ENCODE measurements at regions not wholly inside any gene's neighbourhood (a gene's known extent, or its start where the extent isn't known, plus 50 kb on each side); places are given as distances from the start of the nearest gene placed in this dataset.
"Not testable (repeated sequence)": the region's sequence is repeated elsewhere in the genome, so short reads cannot be mapped to it uniquely, and the experiment has no call there.

DNA sequence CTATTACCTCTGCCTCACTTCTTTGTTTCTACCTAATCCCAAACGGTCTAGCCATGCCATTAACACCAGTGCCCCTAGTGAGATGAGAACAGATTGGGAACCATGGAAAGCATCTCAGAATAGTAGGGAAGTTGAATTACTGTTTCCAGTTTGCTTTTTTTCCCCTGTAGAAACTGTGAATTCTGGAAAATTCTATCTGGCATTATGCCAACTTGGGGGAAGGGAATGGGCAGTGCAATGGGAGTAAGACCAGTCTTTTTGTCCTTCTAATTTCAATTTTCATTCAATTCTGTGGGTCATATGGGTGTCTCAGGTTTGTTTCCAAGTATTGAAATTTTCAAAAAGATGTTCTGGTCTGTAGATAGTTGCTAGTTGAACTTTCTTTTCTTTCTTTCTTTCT lies 1666.1 kb downstream of the SLITRK1 start:
- Histone ChIP-seq H3K27me3 (ENCODE audit: control insufficient read depth, insufficient read depth, low read length) (no peaks in the 10 kb centered on the region), H3K36me3 (replicated peaks; ENCODE audit: control insufficient read depth, insufficient read depth, low read length) (no peaks in the 10 kb centered on the region), H3K4me3 (ENCODE audit: insufficient read depth, low read depth, low read length) (no peak overlapping the region)
- DNase-seq, result no peak

DNA sequence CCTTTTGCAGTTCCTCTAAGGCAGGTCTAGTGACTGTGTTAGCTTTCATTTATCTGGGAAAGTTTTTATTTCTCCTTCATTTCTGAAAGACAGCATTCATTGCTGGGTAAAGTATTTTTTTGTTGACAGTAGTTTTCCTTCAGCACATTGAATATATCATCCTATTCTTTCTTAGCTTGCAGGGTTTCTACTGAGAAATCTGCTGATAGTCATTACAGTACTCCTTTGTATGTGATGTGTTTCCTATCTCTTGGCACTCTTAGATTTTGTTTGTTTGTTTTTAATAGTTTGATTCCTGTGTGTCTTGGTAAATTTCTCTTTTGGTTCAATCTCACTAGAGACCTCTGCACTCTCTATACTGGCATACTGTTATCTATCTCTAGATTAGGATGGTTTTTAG lies 1667.9 kb downstream of the SLITRK1 start:
- Histone ChIP-seq H3K36me3 (replicated peaks; ENCODE audit: control insufficient read depth, insufficient read depth, low read length) (no peaks in the 10 kb centered on the region), H3K27me3 (ENCODE audit: control insufficient read depth, insufficient read depth, low read length) (no peaks in the 10 kb centered on the region), H3K4me3 (ENCODE audit: insufficient read depth, low read depth, low read length) (no peak overlapping the region)
- no peak for DNase-seq

DNA sequence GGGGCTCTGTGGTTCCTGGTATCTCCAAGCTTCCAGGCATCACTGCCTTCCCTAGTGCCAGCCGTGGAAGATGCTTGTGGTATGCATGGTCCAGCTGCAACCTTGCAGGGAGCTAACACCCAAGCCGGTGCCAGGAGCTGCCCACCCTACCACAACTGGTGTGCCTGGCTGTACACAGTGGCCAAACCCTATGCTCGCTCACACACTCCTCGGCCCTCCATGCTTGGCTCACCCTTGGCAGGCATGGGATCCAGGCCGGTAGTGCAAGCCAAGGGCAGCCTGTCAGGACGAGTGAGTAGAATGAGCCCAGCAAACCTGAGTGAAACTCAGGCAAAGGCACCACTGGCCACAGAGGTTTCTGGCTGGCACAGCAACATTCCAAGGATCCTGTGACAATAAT lies 1676.0 kb downstream of the SLITRK1 start:
- no peaks in the 10 kb centered on the region for H3K36me3 ChIP-seq (replicated peaks; ENCODE audit: control insufficient read depth, insufficient read depth, low read length)
- no peak overlapping the region for H3K4me3 ChIP-seq (ENCODE audit: insufficient read depth, low read depth, low read length)
- no peaks in the 10 kb centered on the region for H3K27me3 ChIP-seq (ENCODE audit: control insufficient read depth, insufficient read depth, low read length)
- no peak for DNase-seq

DNA sequence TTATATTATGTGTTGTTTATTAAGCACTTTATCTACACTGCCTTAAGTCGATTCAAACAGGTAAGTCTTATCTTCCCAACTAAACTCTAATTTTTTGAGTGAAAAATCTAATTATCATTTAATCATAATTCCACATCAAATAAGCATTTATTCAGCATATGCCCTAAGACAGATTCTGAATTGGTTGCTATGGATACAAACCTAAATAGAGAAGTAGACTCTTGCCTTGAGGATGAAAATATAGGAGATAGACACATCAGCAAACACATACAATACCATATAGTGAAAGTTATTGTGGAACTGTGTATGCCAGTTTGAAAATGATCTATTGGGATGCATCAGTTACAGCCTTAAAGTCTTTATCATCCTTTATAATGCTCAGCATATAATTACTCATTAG lies 1679.9 kb downstream of the SLITRK1 start:
- H3K4me3 ChIP-seq (ENCODE audit: insufficient read depth, low read depth, low read length), result no peak overlapping the region
- H3K27me3 ChIP-seq (ENCODE audit: control insufficient read depth, insufficient read depth, low read length), result no peaks in the 10 kb centered on the region
- no peaks in the 10 kb centered on the region for H3K36me3 ChIP-seq (replicated peaks; ENCODE audit: control insufficient read depth, insufficient read depth, low read length)
- no peak for DNase-seq

DNA sequence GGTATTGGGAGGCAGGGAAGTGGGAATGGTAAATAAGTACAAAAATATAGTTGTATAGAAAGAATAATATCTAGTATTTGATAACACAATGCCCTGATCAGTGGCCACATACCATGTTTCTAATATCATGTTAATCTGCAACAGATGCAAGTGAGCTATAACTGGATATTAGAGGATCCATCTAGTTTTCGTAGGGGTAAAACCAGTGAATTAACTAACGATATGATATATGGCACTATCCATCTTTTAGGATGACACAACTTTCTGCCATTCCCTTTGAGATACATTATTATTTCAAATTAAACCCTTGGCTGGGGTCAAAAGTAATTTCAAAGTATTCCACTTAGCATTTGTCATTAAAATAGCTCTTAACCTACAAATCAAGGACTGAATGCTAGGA lies 1686.2 kb downstream of the SLITRK1 start:
- H3K4me3 ChIP-seq (ENCODE audit: insufficient read depth, low read depth, low read length), result no peak overlapping the region
- DNase-seq, result no peak
- no peaks in the 10 kb centered on the region for H3K36me3 ChIP-seq (replicated peaks; ENCODE audit: control insufficient read depth, insufficient read depth, low read length)
- no peaks in the 10 kb centered on the region for H3K27me3 ChIP-seq (ENCODE audit: control insufficient read depth, insufficient read depth, low read length)

DNA sequence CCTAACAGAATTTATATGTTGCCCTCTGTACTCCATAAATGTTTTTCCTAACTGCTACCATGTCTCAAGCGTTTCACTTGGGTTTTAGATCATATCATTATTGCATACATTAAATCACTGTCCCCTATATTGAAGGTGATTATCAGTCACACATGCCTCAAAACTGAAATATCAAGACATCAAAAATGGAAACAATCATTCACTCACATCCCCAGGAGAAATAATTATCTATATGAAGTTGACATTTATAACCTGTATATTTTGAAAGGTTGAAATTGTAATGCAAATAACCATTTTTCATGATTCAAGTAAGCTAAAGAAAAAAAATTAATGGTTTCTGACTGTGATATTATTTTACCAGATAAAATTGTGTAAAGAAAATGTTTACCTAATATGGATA lies 1695.0 kb downstream of the SLITRK1 start:
- DNase-seq, result no peak
- Histone ChIP-seq H3K4me3 (ENCODE audit: insufficient read depth, low read depth, low read length) (no peak overlapping the region), H3K36me3 (replicated peaks; ENCODE audit: control insufficient read depth, insufficient read depth, low read length) (no peaks in the 10 kb centered on the region), H3K27me3 (ENCODE audit: control insufficient read depth, insufficient read depth, low read length) (no peaks in the 10 kb centered on the region)

DNA sequence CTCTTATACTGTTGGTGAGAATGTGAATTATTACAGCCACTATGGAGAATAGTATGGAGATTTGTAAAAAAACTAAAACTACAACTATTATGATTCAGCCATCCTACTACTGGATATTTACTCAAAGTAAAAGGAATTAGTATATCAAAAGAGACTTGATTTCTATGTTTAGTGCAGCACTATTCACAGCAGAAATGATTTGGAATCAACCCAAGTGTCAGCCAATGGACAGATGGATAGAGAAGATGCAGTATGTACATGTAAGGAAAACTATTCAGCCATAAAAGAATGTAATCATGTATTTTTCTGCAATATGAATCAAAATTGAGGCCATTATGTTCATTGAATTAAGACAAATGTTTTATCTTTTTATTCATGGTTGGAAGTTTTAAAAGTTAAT lies 1705.5 kb downstream of the SLITRK1 start:
- Histone ChIP-seq H3K4me3 (ENCODE audit: insufficient read depth, low read depth, low read length) (no peak overlapping the region), H3K27me3 (ENCODE audit: control insufficient read depth, insufficient read depth, low read length) (no peaks in the 10 kb centered on the region), H3K36me3 (replicated peaks; ENCODE audit: control insufficient read depth, insufficient read depth, low read length) (no peaks in the 10 kb centered on the region)
- no peak for DNase-seq

DNA sequence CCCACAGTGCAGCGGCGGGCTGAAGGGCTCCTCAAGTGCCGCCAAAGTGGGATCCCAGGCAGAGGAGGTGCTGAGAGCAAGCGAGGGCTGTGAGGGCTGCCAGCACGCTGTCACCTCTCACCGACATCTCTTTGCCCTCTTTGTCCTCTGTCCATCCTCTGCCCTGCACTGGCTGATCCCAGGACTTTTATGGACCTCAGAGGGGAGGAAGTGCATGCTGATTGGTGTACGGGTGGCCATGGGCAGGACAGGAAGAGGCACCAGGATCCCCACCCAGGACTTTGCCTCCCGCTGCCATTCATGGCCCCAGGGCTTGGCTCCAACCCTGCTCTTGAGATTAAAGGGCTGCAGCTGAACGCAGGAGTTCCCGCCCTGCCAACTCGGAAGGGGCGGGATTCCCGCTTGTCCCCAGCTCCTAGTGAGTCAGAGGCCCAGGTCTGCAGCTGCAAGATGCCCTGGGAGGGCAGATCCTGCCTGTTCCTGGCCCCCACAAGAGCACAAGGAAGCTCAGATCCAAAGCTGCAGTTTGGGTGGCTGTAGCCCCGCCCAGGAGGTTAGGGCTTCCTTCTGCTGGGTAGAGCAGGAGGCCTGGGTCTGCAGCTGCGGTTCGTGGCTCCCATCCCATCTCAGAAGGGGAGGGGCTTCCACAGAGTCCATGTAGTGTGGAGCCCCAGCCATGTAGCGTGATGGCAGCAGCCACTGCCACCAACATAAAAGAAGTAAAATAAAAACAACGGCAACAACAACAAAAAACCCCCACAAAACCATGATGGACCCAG lies 1716.7 kb downstream of the SLITRK1 start:
- Histone ChIP-seq H3K36me3 (replicated peaks; ENCODE audit: control insufficient read depth, insufficient read depth, low read length) (no peaks in the 10 kb centered on the region), H3K27me3 (ENCODE audit: control insufficient read depth, insufficient read depth, low read length) (no peaks in the 10 kb centered on the region), H3K4me3 (ENCODE audit: insufficient read depth, low read depth, low read length) (no peak overlapping the region)
- peak; percentile 7 for DNase-seq

DNA sequence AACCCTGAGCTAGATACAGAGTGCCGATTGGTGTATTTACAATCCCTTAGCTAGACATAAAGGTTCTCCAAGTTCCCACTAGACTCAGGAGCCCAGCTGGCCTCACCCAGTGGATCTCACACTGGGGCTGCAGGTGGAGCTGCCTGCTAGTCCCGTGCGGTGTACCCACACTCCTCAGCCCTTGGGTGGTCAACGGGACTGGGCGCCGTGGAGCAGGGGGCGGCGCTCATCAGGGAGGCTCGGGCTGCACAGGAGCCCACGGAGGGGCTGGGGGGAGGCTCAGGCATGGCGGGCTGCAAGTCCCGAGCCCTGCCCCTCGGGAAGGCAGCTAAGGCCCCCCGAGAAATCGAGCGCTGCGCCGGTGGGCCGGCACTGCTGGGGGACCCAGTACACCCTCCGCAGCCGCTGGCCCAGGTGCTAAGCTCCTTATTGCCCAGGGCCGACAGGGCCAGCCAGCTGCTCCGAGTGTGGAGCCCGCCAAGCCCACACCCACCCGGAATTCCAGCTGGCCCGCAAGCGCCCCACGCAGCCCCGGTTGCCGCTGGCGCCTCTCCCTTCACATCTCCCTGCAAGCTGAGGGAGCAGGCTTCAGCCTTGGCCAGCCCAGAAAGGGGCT lies 1717.4 kb downstream of the SLITRK1 start:
- not testable (repeated sequence) for H3K4me3 ChIP-seq (ENCODE audit: insufficient read depth, low read depth, low read length); H3K27me3 ChIP-seq (ENCODE audit: control insufficient read depth, insufficient read depth, low read length); DNase-seq; H3K36me3 ChIP-seq (replicated peaks; ENCODE audit: control insufficient read depth, insufficient read depth, low read length)

DNA sequence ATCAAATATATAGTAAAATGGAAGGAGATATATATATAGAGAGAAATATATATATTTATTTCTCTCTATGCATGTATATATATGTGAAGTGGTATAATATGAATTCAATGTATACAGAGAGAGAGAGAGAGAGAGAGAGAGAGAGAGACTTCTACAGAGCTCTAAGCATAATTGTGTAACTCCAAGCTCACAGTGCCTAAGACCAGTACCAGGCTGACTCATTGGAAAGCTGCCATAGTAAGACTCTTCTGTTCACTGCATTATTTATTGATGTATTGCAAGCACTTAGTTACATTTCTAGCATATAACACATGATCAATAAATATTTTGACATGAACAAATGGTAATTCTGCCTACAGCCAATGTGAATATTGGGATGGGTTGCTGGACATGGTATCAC lies 1734.7 kb downstream of the SLITRK1 start:
- H3K36me3 ChIP-seq (replicated peaks; ENCODE audit: control insufficient read depth, insufficient read depth, low read length), result no peaks in the 10 kb centered on the region
- no peaks in the 10 kb centered on the region for H3K27me3 ChIP-seq (ENCODE audit: control insufficient read depth, insufficient read depth, low read length)
- H3K4me3 ChIP-seq (ENCODE audit: insufficient read depth, low read depth, low read length), result no peak overlapping the region
- DNase-seq, result no peak

DNA sequence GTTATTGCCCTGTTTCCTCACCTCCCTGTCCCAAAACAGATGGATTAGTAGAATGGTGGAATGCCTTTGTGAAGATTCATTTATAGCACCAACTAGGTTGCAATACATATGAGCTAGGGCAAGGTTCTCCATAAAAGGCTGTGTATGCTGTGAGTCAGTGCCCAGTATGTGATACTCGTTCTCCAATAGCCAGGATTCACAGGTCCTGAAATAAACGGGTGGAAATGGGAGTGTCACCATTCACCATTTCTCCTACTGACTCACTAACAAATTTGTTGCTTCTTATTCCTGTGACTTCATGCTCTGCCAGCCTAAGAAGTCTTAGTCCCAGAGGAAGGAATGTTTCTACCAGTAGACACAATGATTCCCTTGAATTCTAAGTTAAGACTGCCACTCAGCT lies 1745.4 kb downstream of the SLITRK1 start:
- no peak for DNase-seq
- H3K36me3 ChIP-seq (replicated peaks; ENCODE audit: control insufficient read depth, insufficient read depth, low read length), result no peaks in the 10 kb centered on the region
- H3K4me3 ChIP-seq (ENCODE audit: insufficient read depth, low read depth, low read length), result no peak overlapping the region
- no peaks in the 10 kb centered on the region for H3K27me3 ChIP-seq (ENCODE audit: control insufficient read depth, insufficient read depth, low read length)

DNA sequence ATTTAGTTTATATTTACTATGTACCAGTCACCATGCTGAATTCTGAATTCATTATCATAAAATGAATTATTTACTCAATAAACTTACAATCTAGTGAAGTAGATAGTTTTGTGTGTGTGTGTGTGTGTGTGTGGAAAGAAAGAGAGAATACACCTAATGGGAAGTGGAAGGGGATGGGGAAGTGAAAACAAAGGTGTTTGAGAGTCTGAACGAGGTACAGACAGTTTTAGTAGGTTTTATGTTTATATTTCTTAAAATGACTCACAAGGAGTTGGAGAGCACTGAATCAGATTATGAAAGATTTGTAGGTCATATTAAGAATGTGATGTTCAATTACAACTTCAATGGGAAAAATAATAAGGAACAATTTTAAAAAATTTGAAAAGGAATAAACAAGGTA lies 1753.0 kb downstream of the SLITRK1 start:
- no peak for DNase-seq
- Histone ChIP-seq H3K4me3 (ENCODE audit: insufficient read depth, low read depth, low read length) (no peak overlapping the region), H3K27me3 (ENCODE audit: control insufficient read depth, insufficient read depth, low read length) (no peaks in the 10 kb centered on the region), H3K36me3 (replicated peaks; ENCODE audit: control insufficient read depth, insufficient read depth, low read length) (no peaks in the 10 kb centered on the region)

DNA sequence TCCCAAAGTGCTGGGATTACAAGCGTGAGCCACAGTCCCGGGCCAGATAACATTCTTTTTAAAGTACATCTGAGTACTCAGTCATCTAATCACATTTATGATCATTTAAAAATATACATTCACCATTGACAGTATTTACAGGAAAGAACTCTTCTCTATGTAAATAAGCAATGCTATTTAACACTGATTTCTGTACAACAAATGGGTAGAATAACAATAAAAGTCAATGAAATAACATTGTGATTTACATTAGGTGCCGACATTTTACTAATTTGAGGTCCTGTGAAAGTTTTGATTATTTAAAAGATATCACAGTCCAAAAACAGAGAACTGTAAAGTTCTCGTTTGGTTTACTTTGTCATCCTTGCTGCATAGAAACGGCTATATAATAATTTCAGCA lies 1763.7 kb downstream of the SLITRK1 start:
- Histone ChIP-seq H3K27me3 (ENCODE audit: control insufficient read depth, insufficient read depth, low read length) (no peaks in the 10 kb centered on the region), H3K36me3 (replicated peaks; ENCODE audit: control insufficient read depth, insufficient read depth, low read length) (no peaks in the 10 kb centered on the region), H3K4me3 (ENCODE audit: insufficient read depth, low read depth, low read length) (no peak overlapping the region)
- DNase-seq, result no peak

DNA sequence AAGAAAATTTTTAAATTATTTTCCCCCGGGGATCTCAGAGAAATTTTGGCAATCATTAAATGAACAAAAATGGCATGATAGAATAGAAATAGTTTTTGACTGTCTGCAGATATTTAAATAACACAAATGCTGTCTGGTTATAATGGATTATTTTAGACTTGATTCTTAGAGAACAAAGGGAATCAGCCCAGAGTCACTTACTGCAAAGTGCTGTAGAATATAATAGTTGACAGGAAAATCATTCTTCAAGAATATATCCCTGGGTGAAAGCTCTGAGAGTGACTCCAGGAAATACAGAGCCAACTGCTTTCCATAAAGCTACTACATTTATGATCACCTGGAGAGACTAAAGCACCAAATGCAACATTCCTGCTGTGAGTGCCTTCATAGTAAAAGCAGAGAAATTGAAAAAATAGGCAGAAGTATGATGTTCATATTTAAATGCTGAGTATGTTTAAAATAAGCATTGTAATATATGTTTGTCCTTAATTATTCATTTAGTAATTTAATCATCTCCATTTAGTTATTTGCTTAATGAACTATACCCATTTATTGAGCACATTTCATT lies 1765.8 kb downstream of the SLITRK1 start:
- no peak for DNase-seq
- no peaks in the 10 kb centered on the region for H3K36me3 ChIP-seq (replicated peaks; ENCODE audit: control insufficient read depth, insufficient read depth, low read length)
- H3K27me3 ChIP-seq (ENCODE audit: control insufficient read depth, insufficient read depth, low read length), result no peaks in the 10 kb centered on the region
- H3K4me3 ChIP-seq (ENCODE audit: insufficient read depth, low read depth, low read length), result no peak overlapping the region

DNA sequence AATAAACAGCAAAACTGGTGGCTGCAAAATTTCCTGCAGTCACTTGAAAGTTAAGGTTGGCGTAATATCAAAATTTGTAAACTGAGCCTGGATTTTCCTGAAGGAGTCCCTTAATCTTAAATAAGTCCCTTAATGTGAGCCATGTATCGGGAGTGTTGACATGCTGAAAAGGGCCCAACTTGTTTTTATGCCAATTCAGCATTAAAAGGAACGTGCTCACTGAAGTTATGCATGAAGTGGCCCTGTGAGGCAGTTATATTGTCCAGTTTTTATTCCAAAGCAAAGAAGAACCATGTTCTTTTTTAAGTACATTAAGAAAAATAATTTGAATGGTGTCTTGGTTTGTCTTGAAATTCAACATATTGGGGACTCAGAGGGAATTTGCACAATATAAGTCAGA lies 1766.9 kb downstream of the SLITRK1 start:
- no peak for DNase-seq
- H3K27me3 ChIP-seq (ENCODE audit: control insufficient read depth, insufficient read depth, low read length), result no peaks in the 10 kb centered on the region
- no peaks in the 10 kb centered on the region for H3K36me3 ChIP-seq (replicated peaks; ENCODE audit: control insufficient read depth, insufficient read depth, low read length)
- no peak overlapping the region for H3K4me3 ChIP-seq (ENCODE audit: insufficient read depth, low read depth, low read length)

Measured in H7 (cell line).